ENCODE measurements at regions not wholly inside any gene's neighbourhood (a gene's known extent, or its start where the extent isn't known, plus 50 kb on each side); places are given as distances from the start of the nearest gene placed in this dataset.

DNA sequence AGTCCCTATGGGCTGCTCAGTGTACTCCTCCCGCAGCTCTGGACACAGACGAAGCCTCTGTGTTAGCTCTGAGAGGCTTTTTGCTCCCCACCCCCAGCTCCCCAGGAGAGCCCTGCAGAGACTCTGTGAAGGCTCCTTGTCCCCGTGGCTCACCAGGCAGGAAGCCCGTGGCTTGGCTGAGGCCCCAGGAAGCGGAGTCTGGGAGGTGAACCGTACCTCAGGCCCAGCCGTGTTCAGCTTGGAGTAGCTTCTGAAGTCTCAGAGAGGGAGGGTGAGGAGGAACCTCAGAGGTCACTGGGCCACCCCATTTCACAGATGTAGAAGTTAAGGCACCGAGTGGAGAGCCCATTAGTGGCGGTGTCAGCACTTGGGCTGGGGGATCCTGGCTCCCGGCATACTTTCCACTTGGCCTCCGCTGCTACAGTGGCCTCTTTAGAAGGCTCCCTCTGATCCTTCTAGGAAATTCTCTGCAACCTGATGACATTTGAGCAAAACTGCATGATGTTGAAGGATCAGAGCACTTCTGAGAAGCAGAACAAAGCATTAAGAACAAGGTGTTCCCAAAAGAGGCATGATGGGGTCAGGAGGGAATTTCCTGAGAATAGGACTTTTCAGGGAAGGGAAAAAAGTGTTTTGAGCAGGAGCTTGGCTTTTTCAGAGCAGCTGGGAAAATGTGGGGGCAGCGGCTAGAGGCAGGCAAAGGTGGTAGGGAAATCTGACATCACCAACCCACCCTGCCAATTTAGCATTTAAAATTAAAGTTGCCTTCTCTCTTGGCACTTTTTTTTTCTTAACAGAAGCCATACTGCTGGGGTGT is 79.1 kb downstream of the MCFD2 start:
- TF ChIP-seq CTCF (IDR thresholded peaks at IDR 0.05; ENCODE audit: extremely low read depth in 1 of 2, insufficient read depth in 1 of 2, low read depth in 1 of 2, low read length in 2 of 2) = no peak
- no peak for TF ChIP-seq EZH2 (IDR thresholded peaks at IDR 0.05; ENCODE audit: borderline replicate concordance, low read depth, low read length, severe bottlenecking)
- no peak for TF ChIP-seq MAX (IDR thresholded peaks at IDR 0.05; ENCODE audit: insufficient read depth, insufficient read length)
- TF ChIP-seq POLR2AphosphoS5 (IDR thresholded peaks at IDR 0.05; ENCODE audit: insufficient read depth, low read depth, low read length) = no peak
- TF ChIP-seq FOS (IDR thresholded peaks at IDR 0.05; ENCODE audit: borderline replicate concordance, insufficient read depth, low read length) = no peak
- TF ChIP-seq POLR2A (IDR thresholded peaks at IDR 0.05; ENCODE audit: low read depth, low read length) = no peak
